Astrocyte (in vitro differentiated cells and primary cell): ENCODE measurements at regions not wholly inside any gene's neighbourhood (a gene's known extent, or its start where the extent isn't known, plus 50 kb on each side); places are given as distances from the start of the nearest gene placed in this dataset.

Experiments used
- DNase-seq: peaks from one replicate; pipeline ENCODE4 v3.0.0-alpha.2; 2010; ENCODE audit warnings: low read depth
- FAIRE-seq: peaks from 2 replicates; lab custom pipeline; 2011; peaks lifted over from hg19 to GRCh38; lab: Jason Lieb, UNC
- H2AFZ ChIP-seq: 2 replicates; pipeline ENCODE4 v1.6.0; 2012; ENCODE audit warnings: low read depth, low read length, inconsistent platforms
- H3K27ac ChIP-seq: 2 replicates; pipeline ENCODE4 v1.5.1; 2011; ENCODE audit warnings: low read depth, low read length, inconsistent platforms
- H3K27me3 ChIP-seq: 2 replicates; pipeline ENCODE4 v1.6.0; 2011; ENCODE audit warnings: low read length, inconsistent platforms; ENCODE audit not compliant: insufficient read depth
- H3K36me3 ChIP-seq: 2 replicates; pipeline ENCODE4 v1.5.1; 2011; ENCODE audit warnings: low read length, inconsistent platforms; ENCODE audit not compliant: insufficient read depth
- H3K4me1 ChIP-seq: 2 replicates; pipeline ENCODE4 v1.5.1; 2011; ENCODE audit warnings: low read length, inconsistent platforms; ENCODE audit not compliant: insufficient read depth
- H3K4me2 ChIP-seq: 2 replicates; pipeline ENCODE4 v1.6.0; 2012; ENCODE audit warnings: low read length, inconsistent platforms
- H3K4me3 ChIP-seq: 2 replicates; pipeline ENCODE4 v1.5.1; 2011; ENCODE audit warnings: low read depth, mild to moderate bottlenecking, low read length, inconsistent platforms; ENCODE audit not compliant: insufficient read depth
- H3K79me2 ChIP-seq: 2 replicates; pipeline ENCODE4 v1.6.0; 2012; ENCODE audit warnings: mild to moderate bottlenecking, low read length, inconsistent platforms; ENCODE audit not compliant: insufficient read depth
- H3K9ac ChIP-seq: 2 replicates; pipeline ENCODE4 v1.6.0; 2012; ENCODE audit warnings: mild to moderate bottlenecking, low read length, inconsistent platforms
- H3K9me3 ChIP-seq: 2 replicates; pipeline ENCODE4 v1.5.1; 2012; ENCODE audit warnings: low read depth, mild to moderate bottlenecking, low read length, inconsistent platforms; ENCODE audit not compliant: insufficient read depth
- H4K20me1 ChIP-seq: 2 replicates; pipeline ENCODE4 v1.6.0; 2012; ENCODE audit warnings: low read length, inconsistent platforms; ENCODE audit not compliant: insufficient read depth
- H3K27ac Mint-ChIP-seq: one replicate; pipeline ENCODE4 v1.8.0; 2021; ENCODE audit warnings: mild to moderate bottlenecking, mixed read lengths; ENCODE audit not compliant: unreplicated experiment
- H3K27me3 Mint-ChIP-seq: one replicate; pipeline ENCODE4 v1.8.0; 2021; ENCODE audit warnings: low read depth, mixed read lengths; ENCODE audit not compliant: unreplicated experiment
- H3K36me3 Mint-ChIP-seq: one replicate; pipeline ENCODE4 v1.8.0; 2021; ENCODE audit warnings: low read depth, mixed read lengths; ENCODE audit not compliant: unreplicated experiment
- H3K4me1 Mint-ChIP-seq: one replicate; pipeline ENCODE4 v1.8.0; 2021; ENCODE audit warnings: low read depth, mixed read lengths; ENCODE audit not compliant: unreplicated experiment
- H3K4me3 Mint-ChIP-seq: one replicate; pipeline ENCODE4 v1.8.0; 2021; ENCODE audit warnings: mild to moderate bottlenecking, moderate library complexity, mixed read lengths; ENCODE audit not compliant: unreplicated experiment
- H3K9me3 Mint-ChIP-seq: one replicate; pipeline ENCODE4 v1.8.0; 2021; ENCODE audit warnings: mild to moderate bottlenecking, mixed read lengths; ENCODE audit not compliant: unreplicated experiment
- CTCF ChIP-seq: IDR thresholded peaks from 2 replicates; pipeline ENCODE4 v1.5.1; 2011; ENCODE audit warnings: low read depth, mild to moderate bottlenecking, inconsistent platforms, low read length, moderate library complexity; ENCODE audit not compliant: insufficient read depth
- EZH2 ChIP-seq: IDR thresholded peaks from 2 replicates; pipeline ENCODE4 v1.6.1; 2012; ENCODE audit warnings: mild to moderate bottlenecking, low read length, inconsistent platforms; ENCODE audit not compliant: insufficient read depth

GRCh38 chr7:79709574-79710409, 256.3 kb upstream of the MAGI2 start:
- Histone ChIP-seq H3K9ac (no peak overlapping the region), H3K4me2 (no peak overlapping the region), H4K20me1 (no peaks in the 10 kb centered on the region), H3K27ac (no peak overlapping the region), H2AFZ (no peak overlapping the region), H3K4me1 (peaks cover 4% of the 10 kb centered on the region), H3K9me3 (no peaks in the 10 kb centered on the region), H3K36me3 (no peaks in the 10 kb centered on the region), H3K4me3 (no peak overlapping the region), H3K27me3 (no peaks in the 10 kb centered on the region), H3K79me2 (no peaks in the 10 kb centered on the region)
- Mint-ChIP-seq H3K9me3 (no peaks in the 10 kb centered on the region), H3K27ac (no peak overlapping the region), H3K4me3 (no peak overlapping the region), H3K36me3 (no peaks in the 10 kb centered on the region), H3K27me3 (no peaks in the 10 kb centered on the region), H3K4me1 (no peaks in the 10 kb centered on the region)
- peak; percentile 67 for FAIRE-seq
- TF ChIP-seq EZH2 (no peak), CTCF (no peak)
- peak; percentile 32 for DNase-seq

GRCh38 chr7:79702116-79702515, 248.6 kb upstream of the MAGI2 start:
- no peak for TF ChIP-seq CTCF
- Histone ChIP-seq H3K9ac (no peak overlapping the region), H2AFZ (no peak overlapping the region), H3K4me1 (no peaks in the 10 kb centered on the region), H3K27me3 (no peaks in the 10 kb centered on the region), H3K27ac (no peak overlapping the region), H3K4me3 (no peak overlapping the region), H3K36me3 (no peaks in the 10 kb centered on the region), H4K20me1 (no peaks in the 10 kb centered on the region), H3K9me3 (no peaks in the 10 kb centered on the region), H3K79me2 (no peaks in the 10 kb centered on the region), H3K4me2 (no peak overlapping the region)
- DNase-seq = peak; percentile 21
- Mint-ChIP-seq H3K4me3 (no peak overlapping the region), H3K4me1 (no peaks in the 10 kb centered on the region), H3K9me3 (peaks cover 3% of the 10 kb centered on the region), H3K27ac (no peak overlapping the region), H3K36me3 (no peaks in the 10 kb centered on the region), H3K27me3 (no peaks in the 10 kb centered on the region)
- no peak for FAIRE-seq

GRCh38 chr7:79692015-79692414, 238.5 kb upstream of the MAGI2 start:
- Mint-ChIP-seq H3K36me3 (no peaks in the 10 kb centered on the region), H3K27ac (no peak overlapping the region), H3K9me3 (no peaks in the 10 kb centered on the region), H3K4me3 (no peak overlapping the region), H3K4me1 (peaks cover 11% of the 10 kb centered on the region), H3K27me3 (no peaks in the 10 kb centered on the region)
- Histone ChIP-seq H3K9ac (no peak overlapping the region), H3K4me2 (no peak overlapping the region), H3K4me1 (no peaks in the 10 kb centered on the region), H4K20me1 (no peaks in the 10 kb centered on the region), H3K9me3 (no peaks in the 10 kb centered on the region), H3K27ac (no peak overlapping the region), H2AFZ (no peak overlapping the region), H3K4me3 (no peak overlapping the region), H3K27me3 (no peaks in the 10 kb centered on the region), H3K79me2 (no peaks in the 10 kb centered on the region), H3K36me3 (no peaks in the 10 kb centered on the region)
- TF ChIP-seq CTCF = no peak
- TF ChIP-seq EZH2 = no peak
- FAIRE-seq (peak; percentile 73), DNase-seq (peak; percentile 79)
